ENCODE measurements at regions not wholly inside any gene's neighbourhood (a gene's known extent, or its start where the extent isn't known, plus 50 kb on each side); places are given as distances from the start of the nearest gene placed in this dataset.

DNA sequence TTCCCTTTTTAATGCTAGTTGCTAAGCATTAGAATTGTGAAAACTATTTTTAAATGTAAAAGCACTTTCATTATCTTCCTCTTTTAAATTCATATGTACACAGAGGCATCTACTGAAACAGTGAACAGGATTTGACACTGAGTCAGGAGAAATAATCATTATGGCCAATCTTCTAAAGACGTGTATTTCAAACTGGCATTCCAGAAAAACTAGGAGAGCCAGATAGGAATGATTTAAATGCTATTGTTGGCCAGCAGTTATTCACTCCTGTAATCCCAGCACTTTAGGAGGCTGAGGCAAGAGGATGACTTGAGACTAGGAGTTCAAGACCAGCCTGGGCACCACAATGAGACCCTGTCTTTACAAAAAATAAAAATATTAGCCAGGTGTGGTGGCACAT, 67.6 kb upstream of the RAP2B start:
- TF ChIP-seq, protein P1, sequence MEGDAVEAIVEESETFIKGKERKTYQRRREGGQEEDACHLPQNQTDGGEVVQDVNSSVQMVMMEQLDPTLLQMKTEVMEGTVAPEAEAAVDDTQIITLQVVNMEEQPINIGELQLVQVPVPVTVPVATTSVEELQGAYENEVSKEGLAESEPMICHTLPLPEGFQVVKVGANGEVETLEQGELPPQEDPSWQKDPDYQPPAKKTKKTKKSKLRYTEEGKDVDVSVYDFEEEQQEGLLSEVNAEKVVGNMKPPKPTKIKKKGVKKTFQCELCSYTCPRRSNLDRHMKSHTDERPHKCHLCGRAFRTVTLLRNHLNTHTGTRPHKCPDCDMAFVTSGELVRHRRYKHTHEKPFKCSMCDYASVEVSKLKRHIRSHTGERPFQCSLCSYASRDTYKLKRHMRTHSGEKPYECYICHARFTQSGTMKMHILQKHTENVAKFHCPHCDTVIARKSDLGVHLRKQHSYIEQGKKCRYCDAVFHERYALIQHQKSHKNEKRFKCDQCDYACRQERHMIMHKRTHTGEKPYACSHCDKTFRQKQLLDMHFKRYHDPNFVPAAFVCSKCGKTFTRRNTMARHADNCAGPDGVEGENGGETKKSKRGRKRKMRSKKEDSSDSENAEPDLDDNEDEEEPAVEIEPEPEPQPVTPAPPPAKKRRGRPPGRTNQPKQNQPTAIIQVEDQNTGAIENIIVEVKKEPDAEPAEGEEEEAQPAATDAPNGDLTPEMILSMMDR (IDR thresholded peaks at IDR 0.05), result no peak
- TF ChIP-seq, protein P2, sequence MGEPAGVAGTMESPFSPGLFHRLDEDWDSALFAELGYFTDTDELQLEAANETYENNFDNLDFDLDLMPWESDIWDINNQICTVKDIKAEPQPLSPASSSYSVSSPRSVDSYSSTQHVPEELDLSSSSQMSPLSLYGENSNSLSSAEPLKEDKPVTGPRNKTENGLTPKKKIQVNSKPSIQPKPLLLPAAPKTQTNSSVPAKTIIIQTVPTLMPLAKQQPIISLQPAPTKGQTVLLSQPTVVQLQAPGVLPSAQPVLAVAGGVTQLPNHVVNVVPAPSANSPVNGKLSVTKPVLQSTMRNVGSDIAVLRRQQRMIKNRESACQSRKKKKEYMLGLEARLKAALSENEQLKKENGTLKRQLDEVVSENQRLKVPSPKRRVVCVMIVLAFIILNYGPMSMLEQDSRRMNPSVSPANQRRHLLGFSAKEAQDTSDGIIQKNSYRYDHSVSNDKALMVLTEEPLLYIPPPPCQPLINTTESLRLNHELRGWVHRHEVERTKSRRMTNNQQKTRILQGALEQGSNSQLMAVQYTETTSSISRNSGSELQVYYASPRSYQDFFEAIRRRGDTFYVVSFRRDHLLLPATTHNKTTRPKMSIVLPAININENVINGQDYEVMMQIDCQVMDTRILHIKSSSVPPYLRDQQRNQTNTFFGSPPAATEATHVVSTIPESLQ (CRISPR knock-in tag; IDR thresholded peaks at IDR 0.05), result no peak
- TF ChIP-seq, protein P3, sequence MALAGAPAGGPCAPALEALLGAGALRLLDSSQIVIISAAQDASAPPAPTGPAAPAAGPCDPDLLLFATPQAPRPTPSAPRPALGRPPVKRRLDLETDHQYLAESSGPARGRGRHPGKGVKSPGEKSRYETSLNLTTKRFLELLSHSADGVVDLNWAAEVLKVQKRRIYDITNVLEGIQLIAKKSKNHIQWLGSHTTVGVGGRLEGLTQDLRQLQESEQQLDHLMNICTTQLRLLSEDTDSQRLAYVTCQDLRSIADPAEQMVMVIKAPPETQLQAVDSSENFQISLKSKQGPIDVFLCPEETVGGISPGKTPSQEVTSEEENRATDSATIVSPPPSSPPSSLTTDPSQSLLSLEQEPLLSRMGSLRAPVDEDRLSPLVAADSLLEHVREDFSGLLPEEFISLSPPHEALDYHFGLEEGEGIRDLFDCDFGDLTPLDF (CRISPR knock-in tag; IDR thresholded peaks at IDR 0.05), result no peak
- TF ChIP-seq, protein P4, sequence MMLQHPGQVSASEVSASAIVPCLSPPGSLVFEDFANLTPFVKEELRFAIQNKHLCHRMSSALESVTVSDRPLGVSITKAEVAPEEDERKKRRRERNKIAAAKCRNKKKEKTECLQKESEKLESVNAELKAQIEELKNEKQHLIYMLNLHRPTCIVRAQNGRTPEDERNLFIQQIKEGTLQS (CRISPR knock-in tag; conservative IDR thresholded peaks at IDR 0.05), result no peak
- TF ChIP-seq TEAD4 (CRISPR knock-in tag; IDR thresholded peaks at IDR 0.05) (no peak), CREM (CRISPR knock-in tag; IDR thresholded peaks at IDR 0.05) (no peak)

All from WTC11 (cell line).